Small intestine (tissue), 7 donors: ENCODE measurements at regions not wholly inside any gene's neighbourhood (a gene's known extent, or its start where the extent isn't known, plus 50 kb on each side); places are given as distances from the start of the nearest gene placed in this dataset.
"Not testable (repeated sequence)": the region's sequence is repeated elsewhere in the genome, so short reads cannot be mapped to it uniquely, and the experiment has no call there.

Experiments
- DNase-seq, 2 donors: peaks; one replicate each; pipeline versions ENCODE4 v3.0.0 to v3.0.0-alpha.2; 2013
- FAIRE-seq: peaks from 2 replicates; lab custom pipeline; 2012; peaks lifted over from hg19 to GRCh38; lab: Jason Lieb, UNC
- H3K27ac ChIP-seq, 3 donors: one replicate each; pipeline ENCODE4 v1.5.1; 2013; ENCODE audit warnings: low read length in 2 of 3, mild to moderate bottlenecking in 2 of 3, control low read depth in 1 of 3, inconsistent platforms in 1 of 3, low read depth in 1 of 3, moderate library complexity in 1 of 3
- H3K27me3 ChIP-seq, 3 donors: one replicate each; pipeline ENCODE4 v1.6.1; 2013; ENCODE audit warnings: low read length in 3 of 3, inconsistent platforms in 1 of 3; ENCODE audit not compliant: control insufficient read depth in 3 of 3, insufficient read depth in 3 of 3
- H3K36me3 ChIP-seq, 3 donors: one replicate each; pipeline ENCODE4 v1.6.1; 2013; ENCODE audit warnings: low read length in 3 of 3, inconsistent platforms in 1 of 3, low read depth in 1 of 3, mild to moderate bottlenecking in 1 of 3, moderate library complexity in 1 of 3; ENCODE audit not compliant: control insufficient read depth in 3 of 3, insufficient read depth in 2 of 3
- H3K4me1 ChIP-seq, 3 donors: one replicate each; pipeline ENCODE4 v1.6.1; 2013; ENCODE audit warnings: low read length in 2 of 3, inconsistent platforms in 1 of 3, low read depth in 1 of 3, mild to moderate bottlenecking in 1 of 3, moderate library complexity in 1 of 3; ENCODE audit not compliant: control insufficient read depth in 3 of 3, insufficient read depth in 2 of 3
- H3K4me3 ChIP-seq, 3 donors: one replicate each; pipeline ENCODE4 v1.5.1; 2013; ENCODE audit warnings: low read length in 3 of 3, control low read depth in 1 of 3, inconsistent platforms in 1 of 3, low read depth in 1 of 3, mild to moderate bottlenecking in 1 of 3, moderate library complexity in 1 of 3
- H3K9me3 ChIP-seq, 2 donors: one replicate each; pipeline ENCODE4 v1.6.1; 2013; ENCODE audit warnings: low read depth in 1 of 2, low read length in 1 of 2; ENCODE audit not compliant: control insufficient read depth in 2 of 2, insufficient read depth in 1 of 2
- WGBS, 3 donors: extraction: QIAGEN DNeasy Blood & Tissue Kit; methylation state at CpG; one replicate each; pipeline ENCODE4 v1.1.7; 2013; 5-methylcytosine and 5-hydroxymethylcytosine counted together
- donor health status: healthy with polysubstance abuse.
- donor health status: control.
- donor health status: control.
- donor health status: Bipolar disorder and iron deficiency.
- donor health status: healthy.

DNA sequence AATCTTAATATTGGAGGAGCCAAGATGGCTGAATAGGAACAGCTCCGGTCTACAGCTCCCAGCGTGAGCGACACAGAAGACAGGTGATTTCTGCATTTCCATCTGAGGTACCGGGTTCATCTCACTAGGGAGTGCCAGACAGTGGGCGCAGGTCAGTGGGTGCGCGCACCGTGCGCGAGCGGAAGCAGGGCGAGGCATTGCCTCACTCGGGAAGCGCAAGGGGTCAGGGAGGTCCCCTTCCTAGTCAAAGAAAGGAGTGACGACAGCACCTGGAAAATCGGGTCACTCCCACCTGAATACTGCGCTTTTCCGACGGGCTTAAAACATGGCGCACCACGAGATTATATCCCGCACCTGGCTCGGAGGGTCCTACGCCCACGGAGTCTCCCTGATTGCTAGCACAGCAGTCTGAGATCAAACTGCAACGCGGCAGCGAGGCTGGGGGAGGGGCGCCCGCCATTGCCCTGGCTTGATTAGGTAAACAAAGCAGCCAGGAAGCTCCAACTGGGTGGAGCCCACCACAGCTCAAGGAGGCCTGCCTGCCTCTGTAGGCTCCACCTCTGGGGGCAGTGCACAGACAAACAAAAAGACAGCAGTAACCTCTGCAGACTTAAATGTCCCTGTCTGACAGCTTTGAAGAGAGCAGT is 383.9 kb upstream of the CDIN1 start:
- H3K4me3 ChIP-seq, FAIRE-seq: not testable (repeated sequence)
- 96 to 98% (median 96%) methylated on average over 15 to 29 of the region's 30 CpGs for WGBS, 3 donors

DNA sequence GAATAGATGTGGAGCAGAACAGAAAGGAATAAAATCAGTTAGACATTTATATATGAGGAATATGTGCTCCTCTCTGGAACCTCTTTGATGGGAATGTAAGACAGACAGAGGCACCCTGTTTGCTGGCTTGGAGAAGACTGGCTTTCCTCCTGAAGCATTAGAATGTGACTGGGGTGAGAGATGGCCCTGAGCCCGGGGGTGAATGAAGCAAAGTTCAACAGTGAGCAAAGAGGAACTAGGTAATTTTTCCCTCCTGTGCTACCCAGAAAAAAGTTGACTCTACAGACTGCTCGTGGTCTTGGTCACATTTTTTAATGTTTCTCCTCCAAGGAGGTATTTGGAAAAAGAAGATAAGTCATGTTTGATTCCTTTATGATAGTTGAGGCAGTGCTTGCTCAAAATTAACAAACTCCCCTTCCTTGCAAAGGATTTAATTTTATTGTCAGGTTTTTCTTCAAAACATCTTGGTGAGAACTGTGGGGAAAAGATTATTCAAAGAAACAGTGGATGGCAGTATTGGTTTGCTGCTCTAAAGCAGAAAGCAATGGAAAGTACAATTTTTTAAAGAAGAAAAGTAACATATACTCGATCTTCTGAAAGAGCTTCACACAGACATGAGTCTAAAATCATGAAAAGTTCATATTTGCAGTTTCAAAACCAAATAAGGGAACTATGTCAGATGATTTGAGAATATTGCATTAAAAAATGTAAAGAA is 370.4 kb upstream of the CDIN1 start:
- H3K9me3 ChIP-seq, result no peaks in the 10 kb centered on the region
- no peaks in the 10 kb centered on the region for H3K4me1 ChIP-seq
- H3K27ac ChIP-seq, result no peak overlapping the region
- no peaks in the 10 kb centered on the region for H3K36me3 ChIP-seq
- FAIRE-seq (no peak), DNase-seq (no peak)
- 14 to 51% (median 25%) methylated on average over 3 of the region's 3 CpGs for WGBS, 3 donors
- no peaks in the 10 kb centered on the region for H3K27me3 ChIP-seq
- no peak overlapping the region for H3K4me3 ChIP-seq

More for the DNA sequence above, 383.9 kb upstream of the CDIN1 start:
- not testable (repeated sequence) for H3K4me1 ChIP-seq, H3K36me3 ChIP-seq, H3K9me3 ChIP-seq, H3K27me3 ChIP-seq, DNase-seq, H3K27ac ChIP-seq

DNA sequence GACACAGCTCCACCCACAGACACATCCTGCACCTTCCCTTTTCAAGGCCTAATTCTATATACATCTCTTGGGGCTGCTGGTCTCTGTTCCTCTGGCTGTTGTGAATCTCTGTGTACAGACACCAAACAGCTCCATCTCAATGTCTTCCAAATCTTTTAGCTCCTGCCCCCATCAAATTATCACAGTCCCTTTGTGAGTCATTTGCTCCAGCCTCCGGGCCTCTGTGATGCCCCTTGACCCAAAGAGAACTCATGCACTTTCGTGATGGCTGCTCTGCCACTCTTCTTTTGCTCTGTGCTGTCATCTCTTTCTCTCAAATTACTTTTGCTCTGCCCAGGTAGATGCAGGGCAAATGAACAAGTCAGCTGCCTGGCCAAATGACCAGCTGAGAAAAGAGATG is 369.0 kb upstream of the CDIN1 start:
- Histone ChIP-seq H3K27me3 (no peaks in the 10 kb centered on the region), H3K4me1 (no peaks in the 10 kb centered on the region), H3K9me3 (no peaks in the 10 kb centered on the region), H3K27ac (no peak overlapping the region), H3K4me3 (no peak overlapping the region), H3K36me3 (no peaks in the 10 kb centered on the region)
- FAIRE-seq (no peak), DNase-seq (no peak)
- 40 to 58% (median 50%) methylated on average over 2 of the region's 2 CpGs for WGBS, 3 donors

- H3K27ac ChIP-seq, result no peak overlapping the region
- no peaks in the 10 kb centered on the region for H3K4me1 ChIP-seq
- peaks cover 0 to 8% of the 10 kb centered on the region in 2 donors for H3K9me3 ChIP-seq
- H3K36me3 ChIP-seq, result no peaks in the 10 kb centered on the region
- 87 to 89% (median 88%) methylated on average over 3 of the region's 3 CpGs for whole genome bisulfite sequencing, 3 donors
- FAIRE-seq, result no peak
- H3K4me3 ChIP-seq, result no peak overlapping the region
- DNase-seq, result no peak
- H3K27me3 ChIP-seq, result no peaks in the 10 kb centered on the region
Measured at GRCh38 chr15:36218322-36218721, 361.1 kb upstream of the CDIN1 start.

DNA sequence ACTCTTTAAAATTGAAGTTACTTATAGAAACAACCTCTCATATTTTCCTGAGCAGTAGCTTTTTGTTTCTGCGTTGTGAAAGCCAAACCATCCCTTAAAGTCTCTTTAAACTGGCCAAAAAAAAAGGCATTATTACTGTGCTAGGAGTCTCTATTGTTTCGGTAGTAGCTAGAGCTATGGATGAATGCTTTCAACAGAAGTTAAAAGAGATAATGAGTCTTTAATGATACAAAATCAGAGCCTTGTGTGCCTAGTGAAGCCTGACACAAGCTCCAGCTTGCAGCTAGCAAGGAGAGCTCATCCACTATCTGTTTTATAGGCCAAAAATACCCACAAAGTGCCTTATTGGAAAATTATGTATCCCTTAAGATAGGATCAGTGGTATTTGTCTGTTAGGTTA is 360.4 kb upstream of the CDIN1 start:
- Histone ChIP-seq H3K36me3 (no peaks in the 10 kb centered on the region), H3K9me3 (peaks cover 0 to 8% of the 10 kb centered on the region in 2 donors), H3K4me1 (no peaks in the 10 kb centered on the region), H3K4me3 (no peak overlapping the region), H3K27ac (no peak overlapping the region), H3K27me3 (no peaks in the 10 kb centered on the region)
- FAIRE-seq, result no peak
- 67 to 81% (median 75%) methylated on average over 2 of the region's 2 CpGs for WGBS, 3 donors
- DNase-seq, result no peak

- no peaks in the 10 kb centered on the region for H3K36me3 ChIP-seq
- no peak for FAIRE-seq
- no peak for DNase-seq
- 45 to 77% (median 57%) methylated on average over 1 of the region's 1 CpG for WGBS, 3 donors
- H3K4me3 ChIP-seq, result no peak overlapping the region
- H3K9me3 ChIP-seq, result peaks cover 0 to 8% of the 10 kb centered on the region in 2 donors
- no peak overlapping the region for H3K27ac ChIP-seq
- H3K27me3 ChIP-seq, result no peaks in the 10 kb centered on the region
- H3K4me1 ChIP-seq, result no peaks in the 10 kb centered on the region
Measured at GRCh38 chr15:36221992-36222391, 357.4 kb upstream of the CDIN1 start.

GRCh38 chr15:36230776-36231175 is 348.6 kb upstream of the CDIN1 start:
- Histone ChIP-seq H3K27ac (no peak overlapping the region), H3K9me3 (no peaks in the 10 kb centered on the region), H3K4me1 (no peaks in the 10 kb centered on the region), H3K4me3 (no peak overlapping the region), H3K36me3 (no peaks in the 10 kb centered on the region), H3K27me3 (no peaks in the 10 kb centered on the region)
- 68 to 83% (median 71%) methylated on average over 2 of the region's 2 CpGs for WGBS, 3 donors
- FAIRE-seq, result no peak
- no peak for DNase-seq

GRCh38 chr15:36232491-36232890 is 346.9 kb upstream of the CDIN1 start:
- FAIRE-seq (no peak), DNase-seq (no peak)
- Histone ChIP-seq H3K27me3 (no peaks in the 10 kb centered on the region), H3K27ac (no peak overlapping the region), H3K4me1 (no peaks in the 10 kb centered on the region), H3K36me3 (no peaks in the 10 kb centered on the region), H3K9me3 (no peaks in the 10 kb centered on the region), H3K4me3 (no peak overlapping the region)
- 15 to 39% (median 36%) methylated on average over 1 of the region's 1 CpG for WGBS, 3 donors
